Ovary (tissue), 7 donors: ENCODE measurements at regions not wholly inside any gene's neighbourhood (a gene's known extent, or its start where the extent isn't known, plus 50 kb on each side); places are given as distances from the start of the nearest gene placed in this dataset.

Experiments used
- DNase-seq, 5 donors: peaks; one replicate each; pipeline ENCODE4 v3.0.0-alpha.2; 2019 to 2020
- H3K27ac ChIP-seq, 2 donors: fragments of 200-600 bp; one replicate each; pipeline versions ENCODE4 v1.5.1 to v1.8.0; 2019 to 2022
- H3K27me3 ChIP-seq: fragments of 200-600 bp; one replicate; pipeline ENCODE4 v1.8.0; 2022
- H3K36me3 ChIP-seq: fragments of 200-600 bp; sonication (generic); one replicate; pipeline ENCODE4 v1.5.1; 2019
- H3K4me1 ChIP-seq: one replicate; pipeline ENCODE4 v1.8.1; 2013; ENCODE audit warnings: mild to moderate bottlenecking, moderate library complexity; ENCODE audit not compliant: insufficient read depth
- H3K4me3 ChIP-seq: fragments of 200-600 bp; sonication (generic); one replicate; pipeline ENCODE4 v1.5.1; 2017
- H3K9me3 ChIP-seq, 2 donors: fragments of 200-600 bp in 1 of 2; sonication (generic) in 1 of 2; one replicate each; pipeline versions ENCODE4 v1.5.1 to v1.8.1; 2013 to 2019; ENCODE audit warnings: mild to moderate bottlenecking in 1 of 2, moderate library complexity in 1 of 2
- EP300 ChIP-seq: sonication (generic); formaldehyde crosslinking; IDR thresholded peaks from one replicate; pipeline ENCODE4 v1.6.1; 2017; ENCODE audit warnings: antibody characterized with exemption
- POLR2A ChIP-seq: fragments of 450-650 bp; IDR thresholded peaks from one replicate; pipeline ENCODE4 v1.6.1; 2017; ENCODE audit warnings: antibody characterized with exemption, mild to moderate bottlenecking, moderate library complexity
- WGBS, 3 donors: extraction: QIAGEN DNeasy Blood & Tissue Kit in 1 of 3; methylation state at CpG; one replicate each; pipeline versions ENCODE4 v1.1.5 to v1.1.7; 2013 to 2017; 5-methylcytosine and 5-hydroxymethylcytosine counted together
- intact Hi-C, 4 donors: fragments of 100-400 bp; cut with DNase I; formaldehyde crosslinking; loops; one replicate each; pipeline versions ENCODE4 v1.11.0 to v1.15.1; 2022 to 2023
- TF ChIP-seq, protein P1 (sequence below), 3 donors: fragments of 450-650 bp in 2 of 3; fragments of 200-600 bp in 1 of 3; IDR thresholded peaks; one replicate each; pipeline versions ENCODE4 v1.5.1 to v1.8.0; 2016 to 2022; ENCODE audit warnings: antibody characterized with exemption in 3 of 3, mild to moderate bottlenecking in 1 of 3
- donor health status: DM: no; HTN: no; CAD: no; lungs with moderate emphysema.
- donor health status: DM: no; HTN: no; CAD: no.
- donor health status: Bipolar disorder and iron deficiency.
- donor health status: DM: no; HTN: no; CAD: no.
- donor health status: DM: yes; HTN: yes; CAD: no.

DNA sequence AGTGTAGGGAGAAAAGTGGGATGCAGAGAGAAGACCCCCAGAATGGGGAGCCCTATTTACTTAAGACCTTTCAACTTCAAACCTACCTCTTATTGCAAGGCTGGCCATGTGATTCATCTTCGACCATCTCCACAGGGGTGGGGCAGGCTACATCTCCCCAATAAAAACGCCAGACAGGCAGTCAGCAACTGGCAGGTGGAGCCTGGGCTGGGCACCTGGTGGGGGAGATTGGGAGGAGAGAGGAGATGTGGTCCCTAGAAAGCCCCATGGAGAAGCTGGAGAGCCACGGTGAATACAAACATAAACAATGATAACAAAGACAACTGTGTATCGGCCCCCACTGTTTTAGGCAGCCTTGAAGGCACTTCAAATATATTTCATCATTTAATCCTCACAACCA is 336.7 kb upstream of the PROX1 start:
- H3K4me3 ChIP-seq: no peak overlapping the region
- TF ChIP-seq EP300 (no peak), POLR2A (no peak)
- TF ChIP-seq, protein P1, sequence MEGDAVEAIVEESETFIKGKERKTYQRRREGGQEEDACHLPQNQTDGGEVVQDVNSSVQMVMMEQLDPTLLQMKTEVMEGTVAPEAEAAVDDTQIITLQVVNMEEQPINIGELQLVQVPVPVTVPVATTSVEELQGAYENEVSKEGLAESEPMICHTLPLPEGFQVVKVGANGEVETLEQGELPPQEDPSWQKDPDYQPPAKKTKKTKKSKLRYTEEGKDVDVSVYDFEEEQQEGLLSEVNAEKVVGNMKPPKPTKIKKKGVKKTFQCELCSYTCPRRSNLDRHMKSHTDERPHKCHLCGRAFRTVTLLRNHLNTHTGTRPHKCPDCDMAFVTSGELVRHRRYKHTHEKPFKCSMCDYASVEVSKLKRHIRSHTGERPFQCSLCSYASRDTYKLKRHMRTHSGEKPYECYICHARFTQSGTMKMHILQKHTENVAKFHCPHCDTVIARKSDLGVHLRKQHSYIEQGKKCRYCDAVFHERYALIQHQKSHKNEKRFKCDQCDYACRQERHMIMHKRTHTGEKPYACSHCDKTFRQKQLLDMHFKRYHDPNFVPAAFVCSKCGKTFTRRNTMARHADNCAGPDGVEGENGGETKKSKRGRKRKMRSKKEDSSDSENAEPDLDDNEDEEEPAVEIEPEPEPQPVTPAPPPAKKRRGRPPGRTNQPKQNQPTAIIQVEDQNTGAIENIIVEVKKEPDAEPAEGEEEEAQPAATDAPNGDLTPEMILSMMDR (IDR thresholded peaks at IDR 0.05): no peak
- WGBS, 3 donors: 36 to 59% (median 48%) methylated on average over 4 of the region's 4 CpGs
- H3K36me3 ChIP-seq: no peaks in the 10 kb centered on the region
- intact Hi-C loops: loop anchor here in 1 of 4 donors (5.0 kb wide), 1 partner anchor 1554 kb away; no protein-coding TSS in a partner anchor
- H3K4me1 ChIP-seq: no peaks in the 10 kb centered on the region
- no peaks in the 10 kb centered on the region for H3K9me3 ChIP-seq
- no peak overlapping the region for H3K27ac ChIP-seq
- no peaks in the 10 kb centered on the region for H3K27me3 ChIP-seq
- DNase-seq: no peak

DNA sequence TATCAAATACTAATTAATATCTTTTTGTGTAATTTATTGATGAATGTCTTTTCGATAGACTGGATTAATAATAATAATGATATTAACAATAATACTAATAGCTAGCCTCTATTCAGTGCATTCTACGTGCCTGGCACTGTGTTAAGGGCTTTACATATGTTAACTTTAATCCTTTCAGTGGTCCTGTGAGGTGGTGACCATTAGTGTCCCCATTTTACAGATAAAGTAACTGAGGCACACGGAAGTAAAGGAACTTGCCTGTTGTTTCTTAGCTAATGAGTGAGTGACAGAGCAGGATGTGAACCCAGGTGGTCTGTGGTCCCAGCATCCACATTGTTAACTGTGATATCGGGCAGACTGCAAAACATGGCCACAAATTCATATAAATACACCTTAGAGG is 335.7 kb upstream of the PROX1 start:
- no peak overlapping the region for H3K27ac ChIP-seq
- DNase-seq: no peak
- H3K27me3 ChIP-seq: no peaks in the 10 kb centered on the region
- H3K36me3 ChIP-seq: no peaks in the 10 kb centered on the region
- TF ChIP-seq POLR2A (no peak), EP300 (no peak)
- TF ChIP-seq, protein P1 (IDR thresholded peaks at IDR 0.05): no peak
- H3K9me3 ChIP-seq: no peaks in the 10 kb centered on the region
- 84 to 87% (median 85%) methylated on average over 4 of the region's 4 CpGs for WGBS, 3 donors
- intact Hi-C loops: loop anchor here in 1 of 4 donors (2.0 to 5.0 kb wide), 2 partner anchors 51 to 1555 kb away; no protein-coding TSS in a partner anchor
- no peaks in the 10 kb centered on the region for H3K4me1 ChIP-seq
- no peak overlapping the region for H3K4me3 ChIP-seq

DNA sequence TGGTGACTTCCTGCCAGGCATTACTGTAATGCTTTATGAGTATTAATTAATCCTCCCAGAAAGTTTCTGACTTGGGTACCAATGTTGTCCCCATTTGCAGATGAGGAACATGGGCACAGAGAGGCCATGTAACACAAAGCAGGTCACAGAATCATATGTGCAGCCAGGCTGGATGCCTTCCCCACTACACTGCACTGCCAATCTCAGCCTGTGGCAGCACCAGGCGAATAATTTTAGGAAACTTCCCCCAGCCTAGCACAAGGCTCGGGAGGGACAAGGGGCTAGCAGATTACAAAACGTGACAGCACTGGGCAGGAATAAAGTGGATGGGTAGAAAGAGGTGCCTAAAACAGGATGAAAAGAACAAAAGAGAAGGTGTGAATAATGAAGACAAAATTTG is 331.7 kb upstream of the PROX1 start:
- H3K9me3 ChIP-seq: no peaks in the 10 kb centered on the region
- TF ChIP-seq EP300 (no peak), POLR2A (no peak)
- TF ChIP-seq, protein P1 (IDR thresholded peaks at IDR 0.05): no peak
- intact Hi-C loops: no loop called here
- no peak overlapping the region for H3K27ac ChIP-seq
- H3K4me3 ChIP-seq: no peak overlapping the region
- no peaks in the 10 kb centered on the region for H3K27me3 ChIP-seq
- no peaks in the 10 kb centered on the region for H3K36me3 ChIP-seq
- no peaks in the 10 kb centered on the region for H3K4me1 ChIP-seq
- WGBS, 3 donors: 53 to 60% (median 59%) methylated on average over 3 of the region's 3 CpGs
- no peak for DNase-seq

DNA sequence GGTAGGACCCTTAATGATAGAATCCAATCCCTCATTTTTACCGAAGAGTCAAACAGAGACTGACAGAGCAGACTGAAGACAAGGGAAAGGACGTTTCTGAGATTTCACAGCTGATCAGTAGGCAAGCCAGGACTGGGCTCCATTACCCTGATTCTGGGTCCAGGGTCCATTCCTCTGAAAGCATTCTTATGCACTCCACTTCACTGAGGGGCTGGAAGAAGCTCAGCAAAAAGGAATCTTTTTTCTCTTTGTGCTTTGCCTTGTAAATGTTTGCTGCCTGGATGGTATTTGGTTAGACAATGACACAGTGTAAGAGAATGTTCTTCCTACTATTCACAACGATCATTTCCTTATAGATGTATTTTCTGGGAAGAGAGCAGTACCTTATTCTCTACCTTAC is 331.3 kb upstream of the PROX1 start:
- WGBS, 3 donors: 54 to 58% (median 57%) methylated on average over 3 of the region's 3 CpGs
- no peaks in the 10 kb centered on the region for H3K4me1 ChIP-seq
- no peaks in the 10 kb centered on the region for H3K9me3 ChIP-seq
- TF ChIP-seq EP300: no peak
- no peak for TF ChIP-seq POLR2A
- TF ChIP-seq, protein P1 (IDR thresholded peaks at IDR 0.05): no peak
- H3K4me3 ChIP-seq: no peak overlapping the region
- H3K27me3 ChIP-seq: no peaks in the 10 kb centered on the region
- intact Hi-C loops: no loop called here
- no peak for DNase-seq
- H3K27ac ChIP-seq: no peak overlapping the region
- no peaks in the 10 kb centered on the region for H3K36me3 ChIP-seq
